ENCODE measurements at regions not wholly inside any gene's neighbourhood (a gene's known extent, or its start where the extent isn't known, plus 50 kb on each side); places are given as distances from the start of the nearest gene placed in this dataset.

GRCh38 chr2:66890166-66890742 lies 455.3 kb downstream of the MEIS1 start:
- TF ChIP-seq, protein P1, sequence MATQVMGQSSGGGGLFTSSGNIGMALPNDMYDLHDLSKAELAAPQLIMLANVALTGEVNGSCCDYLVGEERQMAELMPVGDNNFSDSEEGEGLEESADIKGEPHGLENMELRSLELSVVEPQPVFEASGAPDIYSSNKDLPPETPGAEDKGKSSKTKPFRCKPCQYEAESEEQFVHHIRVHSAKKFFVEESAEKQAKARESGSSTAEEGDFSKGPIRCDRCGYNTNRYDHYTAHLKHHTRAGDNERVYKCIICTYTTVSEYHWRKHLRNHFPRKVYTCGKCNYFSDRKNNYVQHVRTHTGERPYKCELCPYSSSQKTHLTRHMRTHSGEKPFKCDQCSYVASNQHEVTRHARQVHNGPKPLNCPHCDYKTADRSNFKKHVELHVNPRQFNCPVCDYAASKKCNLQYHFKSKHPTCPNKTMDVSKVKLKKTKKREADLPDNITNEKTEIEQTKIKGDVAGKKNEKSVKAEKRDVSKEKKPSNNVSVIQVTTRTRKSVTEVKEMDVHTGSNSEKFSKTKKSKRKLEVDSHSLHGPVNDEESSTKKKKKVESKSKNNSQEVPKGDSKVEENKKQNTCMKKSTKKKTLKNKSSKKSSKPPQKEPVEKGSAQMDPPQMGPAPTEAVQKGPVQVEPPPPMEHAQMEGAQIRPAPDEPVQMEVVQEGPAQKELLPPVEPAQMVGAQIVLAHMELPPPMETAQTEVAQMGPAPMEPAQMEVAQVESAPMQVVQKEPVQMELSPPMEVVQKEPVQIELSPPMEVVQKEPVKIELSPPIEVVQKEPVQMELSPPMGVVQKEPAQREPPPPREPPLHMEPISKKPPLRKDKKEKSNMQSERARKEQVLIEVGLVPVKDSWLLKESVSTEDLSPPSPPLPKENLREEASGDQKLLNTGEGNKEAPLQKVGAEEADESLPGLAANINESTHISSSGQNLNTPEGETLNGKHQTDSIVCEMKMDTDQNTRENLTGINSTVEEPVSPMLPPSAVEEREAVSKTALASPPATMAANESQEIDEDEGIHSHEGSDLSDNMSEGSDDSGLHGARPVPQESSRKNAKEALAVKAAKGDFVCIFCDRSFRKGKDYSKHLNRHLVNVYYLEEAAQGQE (IDR thresholded peaks at IDR 0.05; ENCODE audit: low read depth), result no peak
- TF ChIP-seq CEBPB (IDR thresholded peaks at IDR 0.05), result no peak
- TF ChIP-seq, protein P2, sequence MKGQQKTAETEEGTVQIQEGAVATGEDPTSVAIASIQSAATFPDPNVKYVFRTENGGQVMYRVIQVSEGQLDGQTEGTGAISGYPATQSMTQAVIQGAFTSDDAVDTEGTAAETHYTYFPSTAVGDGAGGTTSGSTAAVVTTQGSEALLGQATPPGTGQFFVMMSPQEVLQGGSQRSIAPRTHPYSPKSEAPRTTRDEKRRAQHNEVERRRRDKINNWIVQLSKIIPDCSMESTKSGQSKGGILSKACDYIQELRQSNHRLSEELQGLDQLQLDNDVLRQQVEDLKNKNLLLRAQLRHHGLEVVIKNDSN (IDR thresholded peaks at IDR 0.05), result no peak
- no peak for TF ChIP-seq YY1 (IDR thresholded peaks at IDR 0.05; ENCODE audit: low read depth)
- TF ChIP-seq TEAD4 (IDR thresholded peaks at IDR 0.05), result no peak

All from Ishikawa (cell line).